ENCODE measurements at regions not wholly inside any gene's neighbourhood (a gene's known extent, or its start where the extent isn't known, plus 50 kb on each side); places are given as distances from the start of the nearest gene placed in this dataset.

GRCh38 chr14:98458702-98459101 is 813.3 kb downstream of the BCL11B start:
- DNase-seq: no peak

DNA sequence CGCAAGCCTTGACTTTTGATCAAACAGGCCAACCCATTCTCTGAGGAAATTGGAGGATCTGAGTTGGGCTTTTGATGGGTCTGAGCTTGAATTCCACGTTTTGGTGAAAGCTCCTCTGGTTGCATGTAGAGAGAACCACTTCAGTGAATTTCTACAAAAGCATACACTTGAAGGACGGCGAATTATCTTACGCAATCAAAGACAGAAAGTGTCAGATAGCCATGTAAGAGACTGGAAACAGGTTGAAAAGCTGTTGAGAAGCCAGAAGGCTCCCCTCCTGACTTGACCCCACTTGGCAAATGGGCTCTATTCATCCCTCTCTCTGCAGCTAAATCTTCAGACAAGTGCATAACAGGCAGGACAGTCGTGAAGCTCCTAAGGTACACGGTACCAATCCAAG is 809.1 kb downstream of the BCL11B start:
- no peak for DNase-seq

GRCh38 chr14:98466807-98467206 is 805.2 kb downstream of the BCL11B start:
- no peak for DNase-seq

DNA sequence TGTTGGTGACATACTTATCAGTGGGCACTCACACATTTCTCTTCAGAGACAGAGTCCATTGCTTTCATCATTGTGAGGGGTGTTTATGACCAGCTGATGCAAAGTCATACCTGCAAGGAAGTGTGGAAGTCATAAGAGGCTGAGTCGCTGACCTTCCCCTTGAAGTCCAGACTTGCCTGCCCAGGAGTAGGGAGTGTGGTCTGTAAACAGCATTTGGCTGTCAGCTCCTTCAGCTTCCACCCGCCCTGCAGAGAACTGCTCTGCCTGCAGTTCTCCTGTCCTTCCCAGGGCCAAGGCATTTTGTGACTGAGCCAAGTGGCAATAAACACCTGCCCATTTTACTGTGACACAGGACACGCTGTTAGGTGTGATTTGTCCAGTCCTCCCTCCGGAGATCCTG is 801.3 kb downstream of the BCL11B start:
- no peak for DNase-seq

- DNase-seq: no peak
Observed at GRCh38 chr14:98474900-98475299, 797.1 kb downstream of the BCL11B start.

GRCh38 chr14:98477935-98478334 is 794.1 kb downstream of the BCL11B start:
- no peak for DNase-seq

GRCh38 chr14:98489115-98489514 is 782.9 kb downstream of the BCL11B start:
- DNase-seq: no peak

GRCh38 chr14:98494582-98494981 is 777.4 kb downstream of the BCL11B start:
- DNase-seq: no peak

DNA sequence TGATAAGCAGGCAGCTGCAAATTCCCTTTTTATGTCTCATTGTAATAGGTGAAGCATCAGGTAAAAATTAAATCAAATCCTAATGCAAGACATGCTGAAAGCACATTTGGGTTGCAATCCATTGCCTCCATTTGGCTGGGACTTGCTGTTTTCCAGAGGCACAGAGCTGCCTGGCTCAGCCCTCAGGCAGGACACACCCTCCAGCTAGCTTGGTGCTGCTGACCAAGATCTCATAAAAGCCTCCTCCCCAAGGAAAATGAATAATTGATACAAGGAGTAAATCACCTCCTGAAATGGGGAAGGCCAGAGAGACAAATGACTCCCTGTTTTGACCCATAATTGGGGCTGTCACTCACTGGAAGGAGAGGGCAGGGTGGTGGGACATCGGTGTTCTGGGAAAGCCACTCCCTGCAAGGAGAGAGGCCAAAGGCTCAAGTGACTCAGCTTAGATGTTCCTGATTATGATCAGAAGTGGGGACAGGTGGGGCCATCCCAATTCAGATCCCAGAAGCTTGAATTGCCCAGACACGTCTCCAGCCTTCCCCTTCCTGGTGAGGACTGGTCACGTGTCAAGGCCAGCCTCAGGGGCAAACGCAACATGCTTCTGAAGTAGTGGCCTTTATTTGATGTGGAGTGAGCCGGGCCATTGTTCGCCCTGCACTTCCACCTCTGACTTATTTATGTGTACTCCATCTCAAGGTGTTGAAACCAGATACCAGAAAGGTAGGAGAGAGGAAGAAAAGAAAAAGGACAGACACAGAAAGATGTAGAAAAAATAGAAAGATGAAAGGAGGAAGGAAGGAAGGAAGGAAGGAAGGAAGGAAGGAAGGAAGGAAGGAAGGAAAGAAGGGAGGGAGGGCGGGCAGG is 773.7 kb downstream of the BCL11B start:
- DNase-seq: no peak

GRCh38 chr14:98501335-98501734 is 770.7 kb downstream of the BCL11B start:
- DNase-seq: no peak

GRCh38 chr14:98501836-98502235 is 770.2 kb downstream of the BCL11B start:
- DNase-seq: no peak

GRCh38 chr14:98503086-98503815 is 768.7 kb downstream of the BCL11B start:
- DNase-seq: no peak

GRCh38 chr14:98507264-98507663 is 764.7 kb downstream of the BCL11B start:
- DNase-seq: no peak

DNA sequence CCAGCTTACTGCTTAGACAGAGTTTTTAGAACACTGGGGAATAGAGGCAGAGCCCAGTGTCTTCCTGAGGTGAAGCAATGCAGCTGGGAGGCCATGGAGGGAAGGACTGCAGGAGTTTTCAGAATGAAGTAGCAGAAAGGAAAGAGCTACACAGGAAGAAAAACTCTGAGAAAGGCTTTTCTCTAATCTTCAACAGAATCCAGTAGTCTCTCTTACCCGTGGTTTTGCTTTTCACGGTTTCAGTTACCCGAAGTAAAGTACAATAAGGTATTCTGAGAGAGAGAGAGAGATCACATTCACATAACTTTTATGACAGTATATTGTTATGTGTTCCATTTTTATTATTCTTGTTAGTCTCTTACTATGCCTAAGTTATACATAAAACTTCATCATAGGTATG is 761.6 kb downstream of the BCL11B start:
- DNase-seq: no peak

DNA sequence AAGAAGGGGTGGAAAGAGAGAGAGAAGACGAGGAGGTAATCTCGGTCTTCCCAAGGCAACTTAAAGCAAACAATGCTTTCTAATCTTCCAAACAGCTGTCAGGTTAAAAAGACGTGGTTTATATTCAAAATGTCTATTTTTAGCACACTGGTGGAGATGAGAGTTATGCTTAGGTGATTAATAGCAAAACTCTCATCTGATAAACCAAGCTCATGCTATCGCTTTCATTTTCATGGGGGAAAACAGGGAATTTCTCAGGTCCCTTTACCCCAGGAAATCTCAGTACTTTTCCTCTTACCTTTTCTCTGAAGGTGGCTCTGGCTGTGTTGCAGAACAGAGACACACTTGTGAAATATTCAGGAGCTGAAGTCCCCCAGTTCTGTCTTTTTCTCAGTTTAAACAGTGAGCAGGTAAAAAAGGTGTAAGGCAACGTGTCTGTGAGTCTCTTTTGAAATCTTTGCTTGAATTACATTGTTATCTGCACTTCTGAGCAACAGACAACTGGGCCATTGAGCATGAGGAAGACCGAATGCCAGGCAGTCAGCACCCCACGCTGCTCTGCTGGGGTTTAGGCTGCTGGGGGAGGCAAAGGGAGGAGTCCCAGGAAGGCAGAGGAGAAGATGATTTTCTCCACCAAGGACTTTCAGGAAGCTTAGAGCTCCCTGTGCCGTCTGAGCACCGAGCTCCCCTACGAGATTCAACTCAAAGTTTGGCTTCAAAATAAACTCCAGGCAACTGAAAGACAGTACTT is 759.3 kb downstream of the BCL11B start:
- no peak for DNase-seq

DNA sequence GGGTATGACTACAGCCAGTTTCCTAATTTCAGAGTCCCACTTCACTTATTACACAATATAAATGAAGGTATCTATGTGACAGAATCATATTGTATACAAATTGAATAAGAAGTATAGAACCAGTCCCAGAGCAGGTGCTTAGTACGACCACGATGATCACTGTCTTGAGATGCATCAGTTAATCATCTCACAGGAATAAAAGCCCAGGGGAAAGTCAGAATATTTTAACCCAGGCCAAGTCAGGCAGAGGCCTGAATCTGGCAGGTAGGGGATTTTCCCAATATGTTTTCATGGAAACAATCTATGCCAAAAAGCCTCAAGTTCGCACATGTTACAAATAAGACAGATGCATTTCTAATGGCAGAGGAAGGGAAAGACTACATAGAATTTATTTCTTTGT is 758.4 kb downstream of the BCL11B start:
- DNase-seq: no peak

GRCh38 chr14:98514016-98514415 is 758.0 kb downstream of the BCL11B start:
- DNase-seq: no peak

DNA sequence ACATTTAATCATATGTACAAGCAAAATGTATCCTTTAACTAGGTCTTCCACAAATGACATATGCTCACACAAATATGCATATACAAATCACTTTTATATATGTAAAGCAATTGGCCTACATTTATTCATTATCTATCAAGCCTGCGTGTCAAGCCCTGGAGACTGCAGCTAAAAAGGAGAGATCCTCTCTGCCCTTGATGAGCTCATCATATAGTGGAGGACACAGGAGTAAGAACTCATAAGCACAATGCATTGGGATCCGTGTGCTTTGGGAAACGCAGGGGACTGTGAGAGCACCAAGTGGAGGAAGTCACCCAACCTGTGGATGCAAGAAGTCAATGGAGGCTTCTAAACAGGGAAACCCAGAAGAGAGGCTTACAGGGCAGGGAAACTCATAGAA is 735.7 kb downstream of the BCL11B start:
- DNase-seq: no peak

DNA sequence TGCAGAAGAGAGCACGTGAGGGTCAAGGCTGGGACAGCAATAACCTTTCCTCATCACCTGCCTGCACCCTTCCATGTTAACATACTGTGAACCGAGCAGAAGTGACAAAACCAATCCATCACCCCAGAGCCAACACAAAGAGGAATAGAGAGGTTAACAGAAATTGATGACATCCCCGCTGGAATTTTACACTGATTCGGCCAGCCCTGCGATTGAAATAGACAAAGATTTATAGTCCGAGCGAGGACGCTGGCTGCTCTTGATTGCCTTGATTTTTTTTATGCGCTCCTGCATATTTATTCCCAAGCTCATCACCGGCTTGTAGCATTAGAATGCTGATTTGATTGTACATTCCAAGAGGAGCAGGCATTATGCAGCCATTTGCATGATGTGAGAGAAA is 729.7 kb downstream of the BCL11B start:
- no peak for DNase-seq

GRCh38 chr14:98543074-98543473 is 728.9 kb downstream of the BCL11B start:
- no peak for DNase-seq

DNA sequence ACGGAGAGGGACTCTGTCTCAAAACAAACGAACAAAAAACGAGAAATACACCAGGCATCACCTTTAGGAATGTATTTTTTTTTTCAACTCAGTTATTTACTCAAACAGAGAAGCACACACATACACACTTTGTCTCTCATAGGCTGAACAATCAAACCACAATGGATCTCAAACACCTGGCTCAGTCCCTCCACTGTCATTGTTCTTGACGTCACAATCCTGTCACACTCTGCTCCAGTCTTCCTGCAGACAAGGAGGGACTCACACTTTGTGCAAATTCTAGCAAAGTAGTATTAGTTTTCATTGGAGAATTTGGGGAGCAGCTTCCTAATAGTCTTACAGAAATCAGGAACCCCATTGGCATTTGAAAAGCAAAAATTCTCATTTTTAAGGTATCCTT is 727.8 kb downstream of the BCL11B start:
- DNase-seq: no peak

DNA sequence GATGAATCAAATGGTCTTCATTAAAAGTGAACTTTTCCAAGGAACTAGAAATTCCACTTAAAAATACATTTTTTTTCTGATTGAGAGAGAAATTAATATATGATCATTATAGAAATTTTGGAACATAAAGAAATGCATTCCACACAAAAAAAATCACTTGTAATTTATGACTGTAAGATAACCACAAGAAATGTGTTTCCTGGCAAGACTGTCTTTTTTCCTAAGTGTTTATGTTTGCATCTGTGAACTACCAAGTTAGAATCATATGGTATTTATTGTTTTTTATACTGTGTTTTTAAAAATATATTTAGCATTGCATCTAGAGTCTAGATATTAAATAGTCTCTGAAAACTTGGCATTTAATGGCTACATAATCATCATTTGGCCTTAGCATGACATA is 726.8 kb downstream of the BCL11B start:
- no peak for DNase-seq

GRCh38 chr14:98548071-98548686 is 723.8 kb downstream of the BCL11B start:
- no peak for DNase-seq

Data from CD4-positive, alpha-beta T cell treated with Interleukin-10 for 1 hour (primary cell).